GM12878 (cell line): ENCODE measurements at regions not wholly inside any gene's neighbourhood (a gene's known extent, or its start where the extent isn't known, plus 50 kb on each side); places are given as distances from the start of the nearest gene placed in this dataset.

Experiments used
- ATAC-seq: fragments of 200-7000 bp; cut with Tn5 transposase; 3 replicates; pipeline ENCODE4 v1.9.1; 2020; ENCODE audit warnings: mild to moderate bottlenecking, moderate library complexity
- BruUV-seq: library from RNA; stranded (reverse); fragments of 400-500 nt; replicated peaks from 2 replicates; lab custom pipeline; 2021; lab: Mats Ljungman, UMichigan
- CTCF ChIA-PET: fragments of 300-600 bp; sonication (Branson Sonifier 250); formaldehyde crosslinking; extraction: SDS; loops from one replicate; lab custom pipeline; 2021; ENCODE audit warnings: inconsistent platforms; lab: Yijun Ruan, JAX
- POLR2A ChIA-PET: fragments of 350-600 bp; formaldehyde crosslinking; extraction: SDS; loops from one replicate; lab custom pipeline; 2021; ENCODE audit warnings: inconsistent platforms; lab: Charles Lee
- RAD21 ChIA-PET: fragments of 300-600 bp; sonication (Branson Sonifier 250); formaldehyde crosslinking; loops from one replicate; lab custom pipeline; 2023; ENCODE audit warnings: antibody characterized with exemption; ENCODE audit not compliant: unreplicated experiment; lab: Charles Lee
- SMC1A ChIA-PET: fragments of 300-600 bp; sonication (Branson Sonifier 250); formaldehyde crosslinking; loops from one replicate; lab custom pipeline; 2023; ENCODE audit not compliant: unreplicated experiment, uncharacterized antibody; lab: Charles Lee
- DNase-seq: peaks from one replicate; pipeline ENCODE4 v3.0.0-alpha.2; 2011; ENCODE audit warnings: low read depth, low spot score
- FAIRE-seq: peaks from 3 replicates; lab custom pipeline; 2011; peaks lifted over from hg19 to GRCh38; lab: Jason Lieb, UNC
- H2AFZ ChIP-seq: 2 replicates; pipeline ENCODE4 v1.6.0; 2011; ENCODE audit warnings: low read depth, low read length, control low read depth; ENCODE audit not compliant: control insufficient read depth
- H3K27ac ChIP-seq: 2 replicates; pipeline ENCODE4 v1.5.1; 2011; ENCODE audit warnings: control low read depth; ENCODE audit not compliant: control insufficient read depth, insufficient read depth
- H3K27me3 ChIP-seq, 2 experiments: replicated peaks in 1 of 2; 2 replicates each; pipeline versions ENCODE4 v1.6.0 to v1.6.1; 2011; ENCODE audit warnings: low read length in 1 of 2; ENCODE audit not compliant: control insufficient read depth in 2 of 2, insufficient read depth in 2 of 2
- H3K36me3 ChIP-seq, 2 experiments: 2 replicates each; pipeline ENCODE4 v1.5.1; 2011; ENCODE audit warnings: low read length in 1 of 2; ENCODE audit not compliant: control insufficient read depth in 2 of 2, insufficient read depth in 2 of 2
- H3K4me1 ChIP-seq: 2 replicates; pipeline ENCODE4 v1.6.1; 2011; ENCODE audit warnings: mild to moderate bottlenecking, low read length, moderate library complexity, mixed read lengths; ENCODE audit not compliant: control insufficient read depth, insufficient read depth
- H3K4me2 ChIP-seq: 2 replicates; pipeline ENCODE4 v1.6.0; 2011; ENCODE audit warnings: control low read depth; ENCODE audit not compliant: control insufficient read depth, insufficient read depth
- H3K4me3 ChIP-seq: fragments of 200-600 bp; sonication (generic); 2 replicates; pipeline ENCODE4 v1.5.1; 2016
- H3K79me2 ChIP-seq: 2 replicates; pipeline ENCODE4 v1.6.0; 2011; ENCODE audit warnings: low read length; ENCODE audit not compliant: control insufficient read depth, insufficient read depth
- H3K9ac ChIP-seq: 2 replicates; pipeline ENCODE4 v1.8.0; 2011; ENCODE audit warnings: low read length, control low read depth, mixed read lengths; ENCODE audit not compliant: control insufficient read depth, insufficient read depth
- H3K9me3 ChIP-seq: replicated peaks from 3 replicates; pipeline ENCODE4 v1.5.1; 2011; ENCODE audit warnings: mild to moderate bottlenecking, low read length; ENCODE audit not compliant: control insufficient read depth, insufficient read depth
- H4K20me1 ChIP-seq: 2 replicates; pipeline ENCODE4 v1.6.0; 2011; ENCODE audit not compliant: control insufficient read depth, insufficient read depth
- BCL11A ChIP-seq: IDR thresholded peaks from 2 replicates; pipeline ENCODE4 v1.6.1; 2011; ENCODE audit warnings: low read depth, low read length
- BHLHE40 ChIP-seq, 2 experiments: fragments of 450-650 bp in 1 of 2; IDR thresholded peaks; 2 replicates each; pipeline ENCODE4 v1.6.1; 2011 to 2017; ENCODE audit warnings: low read depth in 2 of 2, borderline replicate concordance in 1 of 2, improper control_type of control experiment in 1 of 2, low read length in 1 of 2, mild to moderate bottlenecking in 1 of 2
- HCFC1 ChIP-seq: fragments of 150-350 bp; IDR thresholded peaks from 2 replicates; pipeline ENCODE4 v1.6.1; 2014; ENCODE audit warnings: low read length
- HDAC2 ChIP-seq: fragments of 200-600 bp; sonication (generic); IDR thresholded peaks from 2 replicates; pipeline ENCODE4 v1.6.1; 2017
- MEF2B ChIP-seq: fragments of 450-650 bp; IDR thresholded peaks from 2 replicates; pipeline ENCODE4 v1.6.1; 2018; ENCODE audit warnings: mild to moderate bottlenecking, moderate library complexity; ENCODE audit not compliant: partially characterized antibody, poor library complexity, severe bottlenecking
- MYB ChIP-seq: fragments of 150-350 bp; IDR thresholded peaks from 2 replicates; pipeline ENCODE4 v1.6.1; 2014; ENCODE audit warnings: mild to moderate bottlenecking, low read depth, low read length, borderline replicate concordance
- POLR2A ChIP-seq: IDR thresholded peaks from 2 replicates; pipeline ENCODE4 v1.6.1; 2011; ENCODE audit warnings: low read depth, mild to moderate bottlenecking, low read length
- SMARCA5 ChIP-seq: fragments of 450-650 bp; IDR thresholded peaks from 2 replicates; pipeline ENCODE4 v1.6.1; 2017; ENCODE audit warnings: mild to moderate bottlenecking
- STAT3 ChIP-seq: IDR thresholded peaks from 2 replicates; pipeline ENCODE4 v1.6.1; 2011; ENCODE audit warnings: low read depth, low read length, improper control_type of control experiment
- TAF1 ChIP-seq: IDR thresholded peaks from 2 replicates; pipeline ENCODE4 v1.6.1; 2011; ENCODE audit warnings: mild to moderate bottlenecking, low read depth, low read length, borderline replicate concordance
- TBL1XR1 ChIP-seq: IDR thresholded peaks from 2 replicates; pipeline ENCODE4 v1.6.1; 2012; ENCODE audit warnings: low read depth, low read length, improper control_type of control experiment
- WRNIP1 ChIP-seq: IDR thresholded peaks from 2 replicates; pipeline ENCODE4 v1.6.1; 2011; ENCODE audit warnings: low read depth, low read length, improper control_type of control experiment, borderline replicate concordance
- ZNF217 ChIP-seq: fragments of 450-650 bp; IDR thresholded peaks from 2 replicates; pipeline ENCODE4 v1.6.1; 2017; ENCODE audit warnings: antibody characterized with exemption, mild to moderate bottlenecking
- WGBS: methylation state at CpG from one replicate; pipeline ENCODE4 v1.1.6; 2016; ENCODE audit warnings: low lambda C conversion rate; ENCODE audit not compliant: insufficient replicate concordance, insufficient coverage; ENCODE audit errors: missing lambda C conversion rate; 5-methylcytosine and 5-hydroxymethylcytosine counted together
- in situ Hi-C: fragments of 300-500 bp; cut with MboI; formaldehyde crosslinking; loops from 9 replicates; pipeline ENCODE4 v1.14.3; 2018; ENCODE audit warnings: mixed read lengths
- intact Hi-C: fragments of 100-400 bp; cut with micrococcal nuclease; formaldehyde crosslinking; loops from one replicate; pipeline ENCODE4 v1.14.2; 2022; ENCODE audit not compliant: unreplicated experiment
- TF ChIP-seq, protein P1 (sequence below): fragments of 450-650 bp; formaldehyde crosslinking; IDR thresholded peaks from 2 replicates; pipeline ENCODE4 v1.4.0; 2022; ENCODE audit warnings: mild to moderate bottlenecking, moderate library complexity
- TF ChIP-seq, protein P2 (sequence below): IDR thresholded peaks from 2 replicates; pipeline ENCODE4 v1.6.1; 2011; ENCODE audit warnings: low read depth, mild to moderate bottlenecking, low read length, moderate library complexity, borderline replicate concordance; ENCODE audit errors: extremely low read depth
- TF ChIP-seq, protein P3 (sequence below): fragments of 450-650 bp; IDR thresholded peaks from 2 replicates; pipeline ENCODE4 v1.6.1; 2016; ENCODE audit warnings: mild to moderate bottlenecking

DNA sequence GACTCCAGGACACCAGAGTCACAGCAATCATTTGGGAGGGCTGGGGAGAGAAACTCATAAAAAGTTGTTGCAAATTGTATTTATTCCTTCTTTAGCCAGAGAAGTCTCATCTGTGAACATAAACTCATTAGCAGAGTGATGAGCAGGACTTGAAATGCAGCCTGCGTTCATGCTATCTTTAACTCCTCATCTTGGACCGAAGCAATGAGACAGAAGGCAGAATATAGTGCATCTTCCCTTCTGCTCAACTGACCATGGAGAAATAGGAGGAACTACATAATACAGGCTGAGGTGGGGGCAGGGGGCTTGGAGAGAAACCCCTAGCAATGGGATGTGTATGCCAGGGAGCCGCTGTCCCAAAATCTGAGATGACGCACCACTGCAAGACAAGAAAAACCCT is 121.8 kb upstream of the AJAP1 start:
- ChIA-PET POLR2A (no interaction called here), SMC1A (no interaction called here), RAD21 (no interaction called here)
- intact Hi-C loops (no loop called here), in situ Hi-C loops (no loop called here)
- H3K36me3 ChIP-seq, result no peaks in the 10 kb centered on the region
- no peak for ATAC-seq
- no peak overlapping the region for H3K4me2 ChIP-seq
- WGBS, result 61% methylated on average over 4 of the region's 4 CpGs
- no peak overlapping the region for H3K4me3 ChIP-seq
- H3K9ac ChIP-seq, result no peak overlapping the region
- no TSS peak for BruUV-seq
- H3K27ac ChIP-seq, result no peak overlapping the region
- no peak for FAIRE-seq
- no peaks in the 10 kb centered on the region for H3K9me3 ChIP-seq
- DNase-seq, result no peak
- no peaks in the 10 kb centered on the region for H3K79me2 ChIP-seq
- no peak overlapping the region for H2AFZ ChIP-seq
- no peaks in the 10 kb centered on the region for H3K27me3 ChIP-seq
- TF ChIP-seq TBL1XR1 (no peak), MEF2B (no peak)
- TF ChIP-seq, all 136 proteins: peak for 0
- no peaks in the 10 kb centered on the region for H4K20me1 ChIP-seq
- CTCF ChIA-PET, result no interaction called here
- no peaks in the 10 kb centered on the region for H3K4me1 ChIP-seq

DNA sequence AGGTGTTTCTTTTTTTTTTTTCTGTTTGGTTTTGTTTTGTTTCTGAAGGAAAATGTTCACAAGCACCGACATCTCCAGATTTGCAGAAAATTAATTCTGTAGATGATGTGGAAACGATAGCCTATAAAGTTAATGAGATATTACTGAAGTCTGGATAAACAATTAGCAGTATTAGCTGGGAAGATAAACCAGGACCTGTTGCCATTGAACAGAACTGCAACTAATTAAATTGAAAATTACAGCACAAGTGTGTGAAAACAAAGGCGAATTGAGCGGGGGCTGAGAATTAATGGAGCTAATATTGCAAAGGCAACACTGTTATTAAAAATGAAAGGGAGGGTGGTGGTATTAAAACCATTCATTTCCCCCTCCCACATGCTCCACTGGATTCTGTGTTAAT is 107.5 kb upstream of the AJAP1 start:
- Histone ChIP-seq H2AFZ (no peak overlapping the region), H3K36me3 (no peaks in the 10 kb centered on the region), H4K20me1 (no peaks in the 10 kb centered on the region), H3K4me3 (no peak overlapping the region), H3K27me3 (no peaks in the 10 kb centered on the region), H3K9me3 (no peaks in the 10 kb centered on the region), H3K9ac (no peak overlapping the region), H3K4me2 (no peak overlapping the region), H3K79me2 (no peaks in the 10 kb centered on the region), H3K27ac (no peak overlapping the region), H3K4me1 (no peaks in the 10 kb centered on the region)
- WGBS, result 15% methylated on average over 4 of the region's 4 CpGs
- ChIA-PET SMC1A (no interaction called here), CTCF (no interaction called here), RAD21 (no interaction called here), POLR2A (no interaction called here)
- intact Hi-C loops (no loop called here), in situ Hi-C loops (no loop called here)
- ATAC-seq (no peak), FAIRE-seq (no peak), DNase-seq (no peak)
- no TSS peak for BruUV-seq
- TF ChIP-seq POLR2A (no peak), HDAC2 (no peak), HCFC1 (no peak), BCL11A (no peak), BHLHE40 (IDR thresholded peaks at IDR 0.05; ENCODE audit: borderline replicate concordance in 1 of 2, low read depth in 2 of 2, low read length in 1 of 2) (no peak), SMARCA5 (no peak), TAF1 (no peak), WRNIP1 (no peak), MYB (no peak), STAT3 (no peak), ZNF217 (no peak)
- TF ChIP-seq, protein P1, sequence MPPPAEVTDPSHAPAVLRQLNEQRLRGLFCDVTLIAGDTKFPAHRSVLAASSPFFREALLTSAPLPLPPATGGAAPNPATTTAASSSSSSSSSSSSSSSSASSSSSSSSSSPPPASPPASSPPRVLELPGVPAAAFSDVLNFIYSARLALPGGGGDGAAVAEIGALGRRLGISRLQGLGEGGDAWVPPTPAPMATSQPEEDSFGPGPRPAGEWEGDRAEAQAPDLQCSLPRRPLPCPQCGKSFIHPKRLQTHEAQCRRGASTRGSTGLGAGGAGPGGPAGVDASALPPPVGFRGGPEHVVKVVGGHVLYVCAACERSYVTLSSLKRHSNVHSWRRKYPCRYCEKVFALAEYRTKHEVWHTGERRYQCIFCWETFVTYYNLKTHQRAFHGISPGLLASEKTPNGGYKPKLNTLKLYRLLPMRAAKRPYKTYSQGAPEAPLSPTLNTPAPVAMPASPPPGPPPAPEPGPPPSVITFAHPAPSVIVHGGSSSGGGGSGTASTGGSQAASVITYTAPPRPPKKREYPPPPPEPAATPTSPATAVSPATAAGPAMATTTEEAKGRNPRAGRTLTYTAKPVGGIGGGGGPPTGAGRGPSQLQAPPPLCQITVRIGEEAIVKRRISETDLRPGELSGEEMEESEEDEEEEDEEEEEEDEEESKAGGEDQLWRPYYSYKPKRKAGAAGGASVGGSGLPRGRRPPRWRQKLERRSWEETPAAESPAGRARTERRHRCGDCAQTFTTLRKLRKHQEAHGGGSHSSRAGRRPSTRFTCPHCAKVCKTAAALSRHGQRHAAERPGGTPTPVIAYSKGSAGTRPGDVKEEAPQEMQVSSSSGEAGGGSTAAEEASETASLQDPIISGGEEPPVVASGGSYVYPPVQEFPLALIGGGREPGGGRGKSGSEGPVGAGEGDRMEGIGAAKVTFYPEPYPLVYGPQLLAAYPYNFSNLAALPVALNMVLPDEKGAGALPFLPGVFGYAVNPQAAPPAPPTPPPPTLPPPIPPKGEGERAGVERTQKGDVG (CRISPR knock-in tag), result no peak
- TF ChIP-seq, protein P2, sequence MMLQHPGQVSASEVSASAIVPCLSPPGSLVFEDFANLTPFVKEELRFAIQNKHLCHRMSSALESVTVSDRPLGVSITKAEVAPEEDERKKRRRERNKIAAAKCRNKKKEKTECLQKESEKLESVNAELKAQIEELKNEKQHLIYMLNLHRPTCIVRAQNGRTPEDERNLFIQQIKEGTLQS, result no peak
- TF ChIP-seq, protein P3, sequence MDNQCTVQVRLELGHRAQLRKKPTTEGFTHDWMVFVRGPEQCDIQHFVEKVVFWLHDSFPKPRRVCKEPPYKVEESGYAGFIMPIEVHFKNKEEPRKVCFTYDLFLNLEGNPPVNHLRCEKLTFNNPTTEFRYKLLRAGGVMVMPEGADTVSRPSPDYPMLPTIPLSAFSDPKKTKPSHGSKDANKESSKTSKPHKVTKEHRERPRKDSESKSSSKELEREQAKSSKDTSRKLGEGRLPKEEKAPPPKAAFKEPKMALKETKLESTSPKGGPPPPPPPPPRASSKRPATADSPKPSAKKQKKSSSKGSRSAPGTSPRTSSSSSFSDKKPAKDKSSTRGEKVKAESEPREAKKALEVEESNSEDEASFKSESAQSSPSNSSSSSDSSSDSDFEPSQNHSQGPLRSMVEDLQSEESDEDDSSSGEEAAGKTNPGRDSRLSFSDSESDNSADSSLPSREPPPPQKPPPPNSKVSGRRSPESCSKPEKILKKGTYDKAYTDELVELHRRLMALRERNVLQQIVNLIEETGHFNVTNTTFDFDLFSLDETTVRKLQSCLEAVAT, result no peak
